ENCODE measurements at regions not wholly inside any gene's neighbourhood (a gene's known extent, or its start where the extent isn't known, plus 50 kb on each side); places are given as distances from the start of the nearest gene placed in this dataset.

GRCh38 chr13:22103046-22104027, 432.5 kb downstream of the FGF9 start:
- no peak for DNase-seq

- no peak for DNase-seq
These were observed 435.2 kb downstream of the FGF9 start for GRCh38 chr13:22106058-22106457.

GRCh38 chr13:22107549-22107948, 436.7 kb downstream of the FGF9 start:
- no peak for DNase-seq

- no peak for DNase-seq
These were observed 437.5 kb downstream of the FGF9 start for GRCh38 chr13:22108283-22108942.

GRCh38 chr13:22108979-22109378, 438.1 kb downstream of the FGF9 start:
- DNase-seq = peak; percentile 84

- DNase-seq = no peak
These were observed 439.5 kb downstream of the FGF9 start for GRCh38 chr13:22110368-22110767.

- no peak for DNase-seq
These were observed 440.4 kb downstream of the FGF9 start for GRCh38 chr13:22111152-22111783.

GRCh38 chr13:22111961-22112360, 441.1 kb downstream of the FGF9 start:
- no peak for DNase-seq

GRCh38 chr13:22112956-22113745, 442.3 kb downstream of the FGF9 start:
- no peak for DNase-seq

- no peak for DNase-seq
These were observed 443.9 kb downstream of the FGF9 start for GRCh38 chr13:22114630-22115311.

GRCh38 chr13:22118158-22118557, 447.3 kb downstream of the FGF9 start:
- DNase-seq = no peak

GRCh38 chr13:22120646-22121045, 449.8 kb downstream of the FGF9 start:
- DNase-seq = no peak

GRCh38 chr13:22121146-22121739, 450.4 kb downstream of the FGF9 start:
- no peak for DNase-seq

GRCh38 chr13:22126433-22127021, 455.7 kb downstream of the FGF9 start:
- no peak for DNase-seq

- DNase-seq = no peak
These were observed 456.6 kb downstream of the FGF9 start for GRCh38 chr13:22127277-22128164.

- no peak for DNase-seq
These were observed 457.9 kb downstream of the FGF9 start for GRCh38 chr13:22128441-22129408.

GRCh38 chr13:22130254-22130653, 459.4 kb downstream of the FGF9 start:
- DNase-seq = no peak

- no peak for DNase-seq
These were observed 463.4 kb downstream of the FGF9 start for GRCh38 chr13:22134261-22134660.

- DNase-seq = no peak
These were observed 464.6 kb downstream of the FGF9 start for GRCh38 chr13:22135446-22135845.

Data from right hindlimb (tissue), 1 donor.